Type B pancreatic cell (in vitro differentiated cells): ENCODE measurements at regions not wholly inside any gene's neighbourhood (a gene's known extent, or its start where the extent isn't known, plus 50 kb on each side); places are given as distances from the start of the nearest gene placed in this dataset.
"Not testable (repeated sequence)": the region's sequence is repeated elsewhere in the genome, so short reads cannot be mapped to it uniquely, and the experiment has no call there.

Source experiments
- DNase-seq: peaks from one replicate; pipeline ENCODE4 v3.0.0; 2021; ENCODE audit warnings: mixed read lengths; ENCODE audit not compliant: unreplicated experiment; ENCODE audit errors: extremely low spot score
- H3K27ac Mint-ChIP-seq: 2 replicates; pipeline ENCODE4 v1.8.0; 2021; ENCODE audit warnings: mild to moderate bottlenecking, mixed read lengths
- H3K27me3 Mint-ChIP-seq: 2 replicates; pipeline ENCODE4 v1.8.0; 2021; ENCODE audit warnings: mixed read lengths
- H3K36me3 Mint-ChIP-seq: 2 replicates; pipeline ENCODE4 v1.8.0; 2021; ENCODE audit warnings: mixed read lengths
- H3K4me1 Mint-ChIP-seq: one replicate; pipeline ENCODE4 v1.8.0; 2021; ENCODE audit warnings: mixed read lengths; ENCODE audit not compliant: unreplicated experiment
- H3K4me3 Mint-ChIP-seq: 2 replicates; pipeline ENCODE4 v1.8.0; 2021; ENCODE audit warnings: mild to moderate bottlenecking, mixed read lengths
- H3K9me3 Mint-ChIP-seq: 2 replicates; pipeline ENCODE4 v1.8.0; 2021; ENCODE audit warnings: mixed read lengths
- CTCF ChIP-seq: fragments of 200-600 bp; sonication (generic); conservative IDR thresholded peaks from 2 replicates; pipeline ENCODE4 v1.5.0; 2021; ENCODE audit warnings: antibody characterized with exemption, mild to moderate bottlenecking

GRCh38 chr2:109724533-109725460, 69.3 kb upstream of the RGPD5 start:
- no peak for TF ChIP-seq CTCF
- no peaks in the 10 kb centered on the region for H3K36me3 Mint-ChIP-seq
- no peaks in the 10 kb centered on the region for H3K27me3 Mint-ChIP-seq
- H3K4me1 Mint-ChIP-seq = peaks cover 24% of the 10 kb centered on the region
- H3K4me3 Mint-ChIP-seq = no peak overlapping the region
- peaks cover under 1% of the 10 kb centered on the region for H3K9me3 Mint-ChIP-seq
- H3K27ac Mint-ChIP-seq = no peak overlapping the region
- DNase-seq = peak; percentile 60

GRCh38 chr2:109726379-109727270, 67.5 kb upstream of the RGPD5 start:
- H3K9me3 Mint-ChIP-seq = peaks cover 4% of the 10 kb centered on the region
- no peaks in the 10 kb centered on the region for H3K36me3 Mint-ChIP-seq
- TF ChIP-seq CTCF = no peak
- H3K27me3 Mint-ChIP-seq = no peaks in the 10 kb centered on the region
- no peak overlapping the region for H3K27ac Mint-ChIP-seq
- H3K4me3 Mint-ChIP-seq = no peak overlapping the region
- H3K4me1 Mint-ChIP-seq = peaks cover 13% of the 10 kb centered on the region
- DNase-seq = peak; percentile 53

GRCh38 chr2:109727929-109728447, 66.1 kb upstream of the RGPD5 start:
- Mint-ChIP-seq H3K27me3 (no peaks in the 10 kb centered on the region), H3K36me3 (no peaks in the 10 kb centered on the region), H3K9me3 (peaks cover 4% of the 10 kb centered on the region), H3K4me1 (peaks cover 13% of the 10 kb centered on the region), H3K27ac (no peak overlapping the region), H3K4me3 (no peak overlapping the region)
- peak; percentile 13 for DNase-seq
- TF ChIP-seq CTCF = no peak

GRCh38 chr2:109733746-109734145, 60.4 kb upstream of the RGPD5 start:
- not testable (repeated sequence) for H3K4me3 Mint-ChIP-seq, H3K27ac Mint-ChIP-seq, H3K36me3 Mint-ChIP-seq, H3K27me3 Mint-ChIP-seq, H3K9me3 Mint-ChIP-seq, DNase-seq
- peaks cover 11% of the 10 kb centered on the region for H3K4me1 Mint-ChIP-seq

GRCh38 chr2:109736177-109736827, 57.8 kb upstream of the RGPD5 start:
- peaks cover 7% of the 10 kb centered on the region for H3K4me1 Mint-ChIP-seq
- no peaks in the 10 kb centered on the region for H3K27me3 Mint-ChIP-seq
- no peaks in the 10 kb centered on the region for H3K36me3 Mint-ChIP-seq
- peak; percentile 87 for TF ChIP-seq CTCF
- DNase-seq = no peak
- peak overlapping the region; percentile 22 for H3K27ac Mint-ChIP-seq
- H3K4me3 Mint-ChIP-seq = no peak overlapping the region
- H3K9me3 Mint-ChIP-seq = no peaks in the 10 kb centered on the region
